HG02678 (cell line): ENCODE measurements at regions not wholly inside any gene's neighbourhood (a gene's known extent, or its start where the extent isn't known, plus 50 kb on each side); places are given as distances from the start of the nearest gene placed in this dataset.
"Not testable (repeated sequence)": the region's sequence is repeated elsewhere in the genome, so short reads cannot be mapped to it uniquely, and the experiment has no call there.

Experiments used
- ATAC-seq: cut with Tn5 transposase; IDR thresholded peaks from one replicate; pipeline ENCODE4 v1.9.1; 2021; ENCODE audit warnings: mild to moderate bottlenecking, moderate library complexity; ENCODE audit not compliant: unreplicated experiment

DNA sequence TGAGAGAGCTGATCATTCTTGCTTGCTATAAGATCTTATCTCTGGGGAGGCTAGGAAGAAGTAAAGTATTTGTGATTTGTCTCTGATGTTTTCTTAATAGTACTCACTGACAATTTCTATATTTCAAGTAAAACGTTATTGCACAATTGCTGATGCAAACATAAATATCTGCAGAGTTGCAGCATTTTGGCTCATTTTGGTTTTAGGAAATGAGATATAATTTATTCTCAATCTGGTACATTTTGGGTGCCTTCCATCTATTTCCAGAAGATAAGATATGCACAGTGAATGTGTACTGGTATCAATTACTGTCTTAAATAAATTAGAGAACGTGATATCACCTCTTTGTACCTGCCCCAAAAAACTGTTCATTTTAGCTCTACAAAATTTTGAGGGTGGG lies 1431.5 kb downstream of the BRINP3 start:
- no peak for ATAC-seq

- ATAC-seq, result no peak
These were observed 1392.9 kb downstream of the BRINP3 start for GRCh38 chr1:189084811-189085210.

DNA sequence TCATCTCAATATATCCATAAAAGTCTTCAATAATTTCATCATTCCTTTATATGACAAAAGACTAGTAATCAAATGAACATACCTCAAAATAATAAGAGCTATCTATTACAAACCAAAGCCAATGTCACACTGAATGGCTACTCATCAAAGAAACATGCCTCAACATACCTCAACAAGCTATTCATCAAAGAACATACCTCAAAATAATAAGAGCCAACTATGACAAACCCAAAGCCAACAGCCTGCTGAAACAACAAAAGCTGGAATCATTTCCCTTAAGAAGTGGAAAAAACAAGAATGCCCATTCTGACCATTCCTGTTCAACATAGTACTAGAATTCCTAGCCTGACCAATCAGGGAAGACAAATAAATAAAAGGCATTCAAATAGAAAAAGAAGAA lies 1373.7 kb downstream of the BRINP3 start:
- ATAC-seq, result no peak

DNA sequence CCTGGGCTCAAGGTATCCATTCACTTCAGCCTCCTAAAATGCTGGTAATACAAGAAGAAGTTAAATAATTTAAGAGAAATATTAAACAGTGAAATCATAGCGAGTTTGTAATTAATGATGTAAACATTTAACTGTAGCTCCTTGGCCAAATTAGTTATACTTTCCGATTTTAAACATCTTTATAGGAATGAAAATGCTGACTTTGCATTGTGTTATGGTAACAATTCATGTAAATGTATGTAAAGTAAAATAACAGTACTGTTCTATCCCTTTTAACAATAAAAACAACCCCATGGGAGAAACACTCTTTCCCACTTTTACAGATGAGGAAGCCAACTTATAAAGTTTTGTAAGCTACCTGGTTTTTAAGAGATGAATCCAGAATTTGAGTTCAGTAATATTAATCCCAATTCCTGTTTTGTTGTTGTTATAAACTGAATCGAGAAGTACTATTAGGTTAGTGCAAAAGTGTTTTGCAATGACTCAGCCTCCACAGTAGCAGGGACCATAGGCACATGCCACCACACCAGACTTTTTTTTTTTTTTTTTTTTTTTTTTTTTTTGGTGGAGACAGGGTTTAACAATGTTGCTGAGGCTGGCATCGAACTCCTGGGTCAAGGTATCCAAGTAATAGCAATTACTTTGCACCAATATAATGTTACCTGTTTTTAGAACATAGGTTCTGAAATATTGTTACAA lies 1360.4 kb downstream of the BRINP3 start:
- no peak for ATAC-seq

- no peak for ATAC-seq
These were observed 1355.7 kb downstream of the BRINP3 start for GRCh38 chr1:189121941-189122340.

DNA sequence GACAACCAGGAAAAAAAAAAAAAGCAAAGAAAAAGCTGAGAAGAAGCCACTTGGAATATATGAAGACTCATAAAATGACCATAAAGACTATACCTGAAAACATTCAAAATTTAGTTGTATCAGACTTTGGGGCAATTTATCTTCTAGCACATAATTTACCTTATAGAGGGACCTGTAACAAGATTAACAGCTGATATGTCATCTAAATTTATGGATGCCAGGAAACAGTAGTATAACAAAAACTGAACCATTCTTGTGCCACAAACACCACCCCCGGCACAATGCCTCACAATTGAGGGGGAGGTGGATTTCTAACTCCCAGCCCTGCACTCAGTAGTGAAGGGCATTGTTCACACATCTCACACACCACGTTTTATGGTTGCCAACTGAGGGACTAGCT lies 1352.0 kb downstream of the BRINP3 start:
- ATAC-seq, result no peak

GRCh38 chr1:189131576-189131975 lies 1346.1 kb downstream of the BRINP3 start:
- ATAC-seq, result no peak

DNA sequence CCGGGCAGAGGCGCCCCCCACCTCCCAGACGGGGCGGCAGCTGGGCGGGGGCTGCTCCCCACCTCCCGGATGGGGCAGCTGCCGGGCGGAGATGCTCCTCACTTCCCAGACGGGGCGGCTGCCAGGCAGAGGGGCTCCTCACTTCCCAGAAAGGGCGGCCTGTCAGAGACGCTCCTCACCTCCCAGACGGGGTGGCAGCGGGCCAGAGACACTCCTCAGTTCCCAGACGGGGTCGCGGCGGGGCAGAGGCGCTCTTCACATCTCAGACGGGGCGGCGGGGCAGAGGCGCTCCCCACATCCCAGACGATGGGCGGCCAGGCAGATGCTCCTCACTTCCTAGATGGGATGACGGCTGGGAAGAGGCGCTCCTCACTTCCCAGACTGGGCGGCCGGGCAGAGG lies 1337.9 kb downstream of the BRINP3 start:
- ATAC-seq, result not testable (repeated sequence)

- no peak for ATAC-seq
These were observed 1336.6 kb downstream of the BRINP3 start for GRCh38 chr1:189141056-189141455.

DNA sequence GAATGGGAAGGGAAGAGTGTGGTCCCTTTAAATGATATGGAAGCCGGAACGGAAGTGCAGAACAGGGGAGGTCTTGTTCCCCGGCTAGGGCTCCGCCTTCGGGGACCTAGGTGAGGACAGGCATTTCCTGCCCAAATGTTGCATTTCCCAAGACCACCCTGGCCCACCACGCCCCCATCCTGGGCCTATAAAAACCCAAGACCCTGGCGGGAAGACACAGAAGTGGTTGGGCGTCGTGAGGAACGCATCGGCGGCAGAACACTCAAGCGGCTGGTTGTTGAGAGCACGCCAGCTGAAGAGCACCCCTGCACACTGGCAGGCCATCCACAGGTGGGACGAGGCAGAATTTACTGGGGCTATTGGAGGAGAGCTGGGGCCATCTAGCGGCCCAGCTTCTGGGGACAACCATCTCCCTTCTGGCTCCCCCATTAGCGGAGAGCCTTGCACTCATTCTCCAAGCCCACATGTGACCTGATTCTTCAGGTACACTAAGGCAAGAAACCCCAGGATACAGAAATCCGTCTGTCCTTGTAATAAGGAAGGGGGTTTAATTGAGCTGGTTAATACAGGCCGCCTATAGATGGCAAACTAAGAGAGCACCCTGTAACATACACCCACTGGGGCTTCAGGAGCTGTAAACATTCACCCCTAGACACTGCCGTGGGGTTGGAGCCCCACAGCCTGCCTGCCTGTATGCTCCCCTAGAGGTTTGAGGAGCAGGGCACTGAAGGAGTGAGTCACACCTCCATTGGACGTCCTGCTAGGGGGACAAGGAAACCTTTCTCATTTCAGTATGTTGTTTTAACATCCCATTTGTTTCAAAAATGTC lies 1327.9 kb downstream of the BRINP3 start:
- ATAC-seq, result no peak

- ATAC-seq, result no peak
These were observed 1327.0 kb downstream of the BRINP3 start for GRCh38 chr1:189150624-189151023.

DNA sequence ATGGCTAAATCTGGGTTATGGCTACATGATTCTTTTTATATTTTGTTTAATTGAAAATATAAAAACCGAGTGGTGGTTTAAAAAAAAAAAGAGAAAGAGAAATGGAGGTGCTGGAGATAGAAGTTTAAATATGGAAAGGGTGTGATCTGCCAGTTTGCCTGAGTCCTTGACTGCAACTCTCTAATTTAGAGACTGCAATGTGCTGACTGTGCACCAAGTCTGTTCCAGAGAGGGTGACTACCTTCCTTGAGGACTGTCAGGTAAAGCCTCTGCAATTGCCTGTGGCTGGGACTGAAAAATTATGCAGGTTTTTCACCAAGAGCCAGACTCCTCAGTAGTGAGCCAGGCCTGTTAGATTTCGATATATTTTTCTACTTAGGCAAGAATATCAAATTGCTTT lies 1326.3 kb downstream of the BRINP3 start:
- ATAC-seq, result no peak

GRCh38 chr1:189152685-189153084 lies 1325.0 kb downstream of the BRINP3 start:
- ATAC-seq, result no peak

DNA sequence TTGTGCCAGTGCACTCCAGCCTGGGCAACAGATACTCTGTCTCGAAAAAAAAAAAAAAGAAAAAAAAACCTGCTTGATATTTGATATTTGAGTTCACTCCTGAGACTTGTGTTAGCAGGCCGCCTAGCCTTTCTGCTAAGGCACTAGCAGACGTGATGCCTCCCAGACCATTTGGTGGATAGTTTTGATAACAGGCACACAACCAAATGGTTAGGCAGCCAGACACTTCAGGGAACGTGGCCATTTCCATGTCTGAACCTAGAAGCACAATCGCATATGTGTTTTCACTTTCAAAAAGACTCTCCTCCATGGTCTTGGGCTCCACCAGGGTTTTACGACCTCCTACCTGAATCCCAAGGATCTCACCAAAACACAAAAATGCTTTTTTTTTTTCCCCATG lies 1319.5 kb downstream of the BRINP3 start:
- ATAC-seq, result no peak

DNA sequence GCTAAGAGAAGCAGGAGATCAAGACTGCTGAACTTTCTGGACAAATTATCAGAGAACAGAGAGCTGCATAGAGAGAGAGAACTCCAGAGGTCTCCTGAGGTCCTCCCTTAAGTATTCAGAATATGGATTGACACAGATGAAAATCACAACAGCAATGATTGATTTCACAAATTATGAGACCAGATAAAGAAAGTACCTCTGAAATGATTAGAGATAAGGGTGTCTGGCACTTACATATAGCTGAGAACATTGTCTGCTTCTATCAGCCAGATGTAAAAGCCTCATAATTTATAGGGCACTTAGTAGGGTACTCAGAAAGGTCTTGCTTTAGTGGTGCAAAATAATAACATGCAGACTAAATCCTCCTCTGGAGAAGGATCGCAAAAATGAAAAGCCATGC lies 1301.8 kb downstream of the BRINP3 start:
- no peak for ATAC-seq

- ATAC-seq, result no peak
These were observed 1297.6 kb downstream of the BRINP3 start for GRCh38 chr1:189180057-189180456.

DNA sequence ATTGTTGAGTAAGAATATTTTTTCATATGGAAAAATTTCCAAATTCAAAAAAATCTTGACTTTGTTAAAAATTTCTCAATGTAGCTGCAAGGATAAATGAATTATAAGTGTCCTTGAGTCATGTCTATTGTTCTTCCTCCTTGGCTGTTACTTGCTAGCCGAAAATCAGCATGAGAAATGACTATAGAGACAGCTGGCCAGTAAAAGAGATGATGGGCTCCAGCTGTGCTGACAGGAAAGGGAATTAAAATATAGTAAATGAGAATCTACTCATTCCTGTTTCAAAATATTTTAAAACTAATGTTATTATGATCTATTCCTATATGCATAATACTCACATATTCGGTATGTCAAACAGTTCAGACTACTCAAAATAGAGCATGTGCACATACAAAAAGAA lies 1292.6 kb downstream of the BRINP3 start:
- ATAC-seq, result no peak

DNA sequence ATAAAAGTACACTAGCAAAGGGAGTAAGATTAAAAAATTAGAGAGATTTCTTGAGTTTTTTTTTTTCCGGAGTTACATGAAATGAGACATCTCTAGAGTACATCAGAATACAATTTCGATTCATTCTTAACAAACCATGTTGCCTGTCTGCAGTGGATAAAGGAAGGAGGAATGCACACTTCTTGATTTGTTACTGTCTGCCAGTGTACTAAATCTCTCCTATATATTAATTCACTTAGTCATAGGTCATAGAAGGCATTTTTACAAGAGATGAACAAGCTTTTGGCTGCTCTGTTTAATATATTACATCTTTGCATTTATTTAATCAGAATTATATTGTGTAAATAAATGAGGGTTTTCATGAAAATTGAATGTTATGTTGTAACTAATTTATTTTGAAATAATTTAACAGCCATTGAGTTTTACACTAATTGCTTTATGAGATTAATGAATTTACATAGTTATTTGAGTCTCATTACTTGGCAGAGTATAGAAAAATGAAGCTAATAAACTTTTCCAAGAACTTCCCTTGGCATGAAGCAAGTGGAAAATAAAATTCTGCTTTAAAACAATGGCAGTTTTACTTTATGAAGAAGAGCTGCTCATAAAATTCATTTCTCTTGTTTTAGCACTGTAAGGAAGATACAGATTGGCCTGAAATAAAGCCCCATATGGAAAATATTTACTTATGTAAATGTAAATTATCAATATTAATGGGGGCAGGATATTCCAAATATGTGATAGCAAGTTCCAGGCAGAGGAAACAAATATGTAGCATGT lies 1284.7 kb downstream of the BRINP3 start:
- no peak for ATAC-seq

DNA sequence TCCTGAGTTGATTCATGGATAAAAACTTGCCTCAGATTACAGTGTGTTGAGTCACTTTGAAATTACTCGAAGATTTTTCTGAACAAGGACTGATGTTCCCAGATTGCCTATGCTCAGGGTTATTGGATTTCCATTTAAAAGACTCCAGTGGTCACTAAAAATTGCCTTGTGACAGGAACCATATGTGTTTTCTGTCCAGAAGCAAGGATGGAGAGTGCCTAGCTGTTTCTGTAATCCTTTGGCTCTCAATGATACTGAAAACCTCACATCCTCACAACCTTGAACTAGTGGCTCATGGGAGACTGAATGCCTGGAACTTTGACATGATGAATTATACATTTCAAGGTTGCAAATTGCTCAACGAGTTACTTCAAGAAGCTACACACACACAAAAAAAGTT lies 1271.8 kb downstream of the BRINP3 start:
- ATAC-seq, result no peak

DNA sequence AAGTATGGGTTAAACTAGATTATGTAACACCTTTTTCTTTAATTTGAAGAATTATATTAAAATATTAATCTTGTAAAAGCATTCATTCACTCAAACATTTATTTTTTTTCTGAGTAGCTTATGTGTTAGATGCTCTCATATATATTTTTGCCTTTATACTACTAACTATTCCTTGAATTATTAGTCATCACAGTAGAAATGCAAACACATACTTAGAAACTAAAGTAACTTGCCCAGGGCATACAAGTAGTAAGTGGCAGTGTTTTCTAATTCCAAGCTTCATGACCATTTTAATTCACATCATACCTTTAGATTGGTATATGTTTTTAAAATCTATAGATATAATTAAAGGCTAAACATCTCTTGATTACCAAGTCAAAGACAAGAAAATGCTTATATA lies 1271.0 kb downstream of the BRINP3 start:
- ATAC-seq, result no peak

GRCh38 chr1:189211742-189212141 lies 1265.9 kb downstream of the BRINP3 start:
- no peak for ATAC-seq

- ATAC-seq, result no peak
These were observed 1265.1 kb downstream of the BRINP3 start for GRCh38 chr1:189212606-189213005.
